ENCODE measurements at regions not wholly inside any gene's neighbourhood (a gene's known extent, or its start where the extent isn't known, plus 50 kb on each side); places are given as distances from the start of the nearest gene placed in this dataset.
"Not testable (repeated sequence)": the region's sequence is repeated elsewhere in the genome, so short reads cannot be mapped to it uniquely, and the experiment has no call there.

DNA sequence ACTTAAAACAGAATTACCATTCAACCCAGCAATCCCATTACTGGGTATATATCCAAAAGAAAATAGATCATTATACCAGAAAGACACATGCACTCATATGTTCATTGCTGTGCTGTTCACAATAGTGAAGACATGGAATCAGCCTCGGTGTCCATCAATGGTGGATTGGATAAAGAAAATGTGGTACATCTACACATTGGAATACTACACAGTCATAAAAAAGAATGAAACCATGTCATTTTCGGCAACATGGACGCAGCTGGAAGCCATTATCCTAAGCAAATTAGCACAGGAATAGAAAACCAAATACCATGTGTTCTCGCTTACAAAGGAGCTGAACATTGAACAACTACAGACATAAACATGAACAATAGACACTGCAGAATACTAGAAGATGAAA, 244.8 kb upstream of the PROX1 start:
- no peak for DNase-seq

- DNase-seq, result no peak
Observed at GRCh38 chr1:213744780-213745179, 243.0 kb upstream of the PROX1 start.

GRCh38 chr1:213745451-213745850, 242.3 kb upstream of the PROX1 start:
- no peak for DNase-seq

- no peak for DNase-seq
Observed at GRCh38 chr1:213749558-213749957, 238.2 kb upstream of the PROX1 start.

- no peak for DNase-seq
Observed at GRCh38 chr1:213750231-213751063, 237.3 kb upstream of the PROX1 start.

DNA sequence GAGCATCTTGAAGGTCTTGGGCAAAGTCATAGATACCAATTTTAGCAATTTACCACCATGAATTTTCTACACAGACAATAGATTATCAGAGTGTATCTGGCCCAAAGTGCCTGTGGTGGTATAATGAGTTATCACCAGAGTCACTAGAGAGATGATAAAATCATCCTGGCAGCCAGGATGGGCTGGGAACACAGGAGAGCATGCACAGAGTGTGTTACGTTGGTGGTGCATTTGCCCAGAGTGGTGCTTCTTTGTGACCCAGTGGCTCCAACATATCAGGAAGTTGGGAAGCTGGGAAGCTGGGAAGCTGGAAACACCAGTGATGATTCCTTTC, 236.7 kb upstream of the PROX1 start:
- DNase-seq, result no peak

DNA sequence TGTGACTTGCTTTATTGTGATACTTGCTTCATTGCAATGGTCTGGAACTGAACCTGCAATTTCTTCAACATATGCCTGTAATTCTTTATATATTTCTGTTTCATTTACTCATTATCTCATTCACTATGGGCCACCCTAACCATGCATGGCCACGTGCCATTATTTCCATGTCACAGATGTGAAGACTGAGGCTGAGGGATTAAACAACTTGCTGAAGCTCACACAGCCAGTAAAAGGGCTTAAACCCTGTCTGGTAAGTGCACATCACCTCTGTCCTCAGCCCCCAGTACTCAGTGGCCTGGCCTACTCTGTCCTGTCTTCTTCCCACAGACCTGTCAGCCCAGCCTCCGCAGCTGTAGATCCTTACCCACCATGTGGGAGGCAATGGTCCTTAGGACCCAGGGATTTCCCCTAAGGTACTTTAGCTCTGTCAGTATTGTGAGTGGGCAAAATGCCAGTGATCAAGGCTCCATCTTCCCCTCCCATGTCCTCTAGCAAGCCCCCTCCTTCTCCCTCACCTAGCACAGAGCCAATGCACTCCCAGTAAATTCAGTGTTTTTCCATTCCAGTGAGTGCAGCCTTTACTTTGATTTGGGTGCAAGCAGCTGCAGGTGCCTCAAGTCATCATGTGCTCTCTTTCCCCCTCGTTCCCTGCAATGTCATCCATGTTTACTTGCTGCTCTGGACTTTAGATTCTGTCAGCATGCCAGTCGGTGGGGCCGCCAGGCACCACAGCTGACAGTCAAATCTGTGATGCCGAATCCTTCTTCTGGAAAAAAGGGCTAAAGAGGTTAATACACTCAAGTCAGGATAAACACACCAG, 228.2 kb upstream of the PROX1 start:
- no peak for DNase-seq

GRCh38 chr1:213761845-213762407, 225.8 kb upstream of the PROX1 start:
- DNase-seq, result no peak

GRCh38 chr1:213767683-213768082, 220.1 kb upstream of the PROX1 start:
- no peak for DNase-seq

DNA sequence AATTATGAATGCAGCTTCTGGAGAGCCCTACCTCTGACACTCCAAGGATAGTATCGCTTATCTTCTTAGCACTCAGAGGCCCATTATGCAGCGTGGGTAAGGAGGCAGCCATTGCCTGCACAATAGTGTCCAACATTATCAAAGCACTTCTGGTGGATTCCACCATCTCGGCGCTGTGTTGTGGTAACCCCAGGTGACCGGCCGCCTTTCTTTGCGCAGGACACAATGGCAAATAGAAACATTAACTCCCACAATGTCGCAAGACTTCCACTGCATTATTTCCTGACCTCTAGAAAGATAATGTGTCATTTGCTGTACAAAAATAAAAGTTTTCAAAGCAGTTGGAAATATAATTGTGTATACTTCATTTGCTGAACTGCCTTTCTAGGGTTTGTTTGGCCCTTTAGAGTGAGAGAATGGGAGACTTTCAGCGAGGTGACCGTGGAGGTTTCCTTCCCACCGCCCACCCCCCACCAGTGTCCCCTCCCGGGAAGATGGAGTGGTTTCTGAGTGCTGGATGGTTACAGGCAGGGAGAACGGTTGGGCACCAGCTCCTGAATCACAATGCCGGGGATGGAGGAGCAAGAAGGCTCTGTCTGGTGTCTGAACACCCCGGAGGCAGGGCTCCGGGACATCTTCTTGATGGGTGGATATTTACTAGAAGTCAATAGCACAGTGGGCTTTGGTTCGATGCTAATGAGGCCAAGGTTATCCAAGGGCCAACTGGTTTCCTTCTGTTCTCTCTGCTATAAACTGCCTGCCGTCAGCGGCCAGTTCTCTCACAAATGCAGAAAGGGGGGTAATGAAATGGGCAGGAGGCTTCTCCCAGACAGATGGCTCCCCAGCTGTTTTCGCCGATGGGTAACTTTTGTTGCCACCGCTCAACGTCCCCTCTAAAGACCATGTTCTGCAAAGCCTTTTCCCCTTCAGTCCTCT, 215.4 kb upstream of the PROX1 start:
- DNase-seq, result no peak

GRCh38 chr1:213773975-213774374, 213.8 kb upstream of the PROX1 start:
- DNase-seq, result no peak

DNA sequence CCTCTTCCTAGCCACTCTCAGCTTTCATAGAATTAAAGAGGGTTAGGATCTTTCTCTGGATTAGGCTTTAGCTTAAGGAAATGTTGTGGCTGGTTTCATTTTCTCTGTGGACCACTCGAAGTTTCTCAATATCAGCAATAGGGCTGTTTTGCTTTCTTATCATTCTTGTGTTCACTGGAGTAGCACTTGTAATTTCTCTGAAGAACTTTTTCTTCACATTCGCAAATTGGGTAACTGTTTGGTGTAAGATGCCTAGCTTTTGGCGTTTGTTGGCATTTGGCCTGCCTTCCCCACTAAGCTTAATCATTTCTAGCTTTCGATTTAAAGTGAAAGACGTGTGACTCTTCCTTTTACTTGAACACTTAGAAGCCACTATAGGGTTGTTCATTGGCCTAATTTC, 210.8 kb upstream of the PROX1 start:
- DNase-seq, result no peak

DNA sequence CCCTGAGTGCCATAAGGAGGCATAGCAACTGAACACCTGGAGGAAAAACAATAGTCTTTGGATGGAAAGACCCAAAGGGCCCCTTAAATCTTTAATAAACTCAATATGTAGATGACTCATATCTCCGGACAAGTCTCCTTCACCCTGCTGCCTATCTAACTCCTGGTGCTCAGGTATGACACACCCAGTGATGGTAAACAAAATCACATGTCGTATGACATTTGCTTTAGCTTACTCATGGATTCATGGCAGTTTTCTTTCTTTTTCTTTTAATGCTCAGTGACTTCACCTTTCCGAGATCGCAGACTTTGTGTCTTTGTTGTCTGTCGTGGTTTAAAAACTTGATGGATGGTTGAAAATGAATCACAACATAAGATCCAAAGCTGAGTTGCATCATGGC, 208.5 kb upstream of the PROX1 start:
- no peak for DNase-seq

DNA sequence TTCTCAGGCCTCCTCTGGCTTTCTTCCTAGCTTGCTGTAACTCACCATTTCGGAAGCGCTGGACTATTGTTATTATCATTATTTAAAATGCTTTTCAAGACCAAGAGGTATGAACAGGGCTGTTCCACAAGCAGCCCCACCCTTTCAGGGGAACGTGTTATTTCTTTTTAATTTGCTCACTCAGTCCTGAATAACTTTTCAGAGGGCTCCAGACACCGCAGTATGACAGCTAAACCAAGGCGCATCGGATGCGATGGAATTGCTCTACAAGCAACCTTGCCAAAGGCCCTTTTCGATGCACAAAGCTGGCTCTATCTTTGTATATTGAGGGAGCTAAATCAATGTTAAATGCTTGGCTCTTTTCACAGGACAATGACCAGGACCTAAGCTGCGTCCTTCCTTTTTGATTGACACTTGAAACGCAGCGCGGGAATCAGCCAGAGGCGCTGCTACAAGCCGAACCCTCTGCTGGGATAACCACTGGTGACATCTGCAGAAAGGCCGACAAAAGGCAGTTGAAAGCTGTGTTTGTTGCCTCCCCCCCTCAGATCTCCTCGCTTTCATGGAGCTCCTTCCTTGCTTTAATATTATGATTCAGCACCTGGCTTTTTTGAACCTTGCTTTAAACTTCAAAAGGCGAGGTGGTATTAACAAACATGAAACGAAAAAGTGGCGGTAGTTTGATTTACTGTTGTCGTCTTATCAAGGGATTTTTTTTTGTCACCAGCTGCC, 204.7 kb upstream of the PROX1 start:
- DNase-seq, result no peak

DNA sequence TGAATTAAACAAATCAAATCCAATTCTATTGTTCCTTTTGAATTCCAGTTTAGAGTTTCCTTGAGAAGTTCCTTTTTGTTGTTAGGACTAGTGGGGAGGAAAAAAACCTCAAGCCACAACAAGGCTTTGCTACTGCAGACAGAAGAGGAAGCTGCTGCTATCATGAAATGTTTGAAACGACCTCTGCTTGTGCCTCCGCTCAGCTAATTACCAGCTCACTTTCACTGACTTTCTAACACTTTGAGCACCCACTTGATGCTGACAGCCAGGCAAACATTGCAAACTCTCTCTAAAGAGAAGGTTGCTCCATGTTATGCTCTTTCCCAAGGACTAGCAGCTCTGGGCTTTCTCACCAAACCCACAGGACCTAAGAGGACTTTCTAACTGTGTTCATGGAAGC, 203.9 kb upstream of the PROX1 start:
- no peak for DNase-seq

GRCh38 chr1:213786683-213787082, 201.1 kb upstream of the PROX1 start:
- DNase-seq, result no peak

GRCh38 chr1:213790565-213790964, 197.2 kb upstream of the PROX1 start:
- no peak for DNase-seq

DNA sequence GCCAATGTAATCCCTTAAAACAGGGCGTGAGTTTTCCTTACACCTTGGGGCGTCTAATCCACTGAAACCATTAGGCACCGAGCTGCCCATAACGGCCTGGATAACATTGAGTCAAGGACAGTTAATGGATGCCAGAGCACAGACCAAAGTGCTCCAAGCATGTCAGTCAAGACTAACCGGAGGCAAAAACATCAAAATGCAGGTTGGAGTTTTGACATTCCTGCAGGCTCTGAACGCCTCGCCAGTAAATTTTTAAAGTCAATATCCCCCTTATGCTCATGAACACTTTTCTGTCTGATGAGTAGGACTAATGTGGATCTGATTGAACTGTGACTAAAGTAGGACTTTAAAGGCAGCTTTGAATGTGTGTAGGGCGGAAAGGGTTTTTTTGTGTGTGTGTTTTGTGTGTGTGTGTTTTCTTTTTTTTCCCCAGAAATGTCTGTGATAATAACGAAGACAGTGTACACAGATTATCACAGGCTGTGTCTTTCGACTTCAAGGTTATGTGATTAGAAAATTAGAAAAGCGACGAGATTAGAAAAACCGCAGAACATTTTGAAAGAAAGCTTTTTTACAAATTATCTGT, 194.2 kb upstream of the PROX1 start:
- DNase-seq, result no peak

GRCh38 chr1:213796525-213796924, 191.2 kb upstream of the PROX1 start:
- no peak for DNase-seq

DNA sequence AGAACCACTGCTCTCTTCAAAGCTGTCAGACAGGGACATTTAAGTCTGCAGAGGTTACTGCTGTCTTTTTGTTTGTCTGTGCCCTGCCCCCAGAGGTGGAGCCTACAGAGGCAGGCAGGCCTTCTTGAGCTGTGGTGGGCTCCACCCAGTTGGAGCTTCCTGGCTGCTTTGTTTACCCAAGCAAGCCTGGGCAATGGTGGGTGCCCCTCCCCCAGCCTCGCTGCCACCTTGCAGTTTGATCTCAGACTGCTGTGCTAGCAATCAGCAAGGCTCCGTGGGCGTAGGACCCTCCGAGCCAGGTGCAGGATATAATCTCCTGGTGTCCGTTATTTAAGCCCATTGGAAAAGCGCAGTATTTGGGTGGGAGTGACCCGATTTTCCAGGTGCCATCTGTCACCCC, 179.5 kb upstream of the PROX1 start:
- DNase-seq, result not testable (repeated sequence)

DNA sequence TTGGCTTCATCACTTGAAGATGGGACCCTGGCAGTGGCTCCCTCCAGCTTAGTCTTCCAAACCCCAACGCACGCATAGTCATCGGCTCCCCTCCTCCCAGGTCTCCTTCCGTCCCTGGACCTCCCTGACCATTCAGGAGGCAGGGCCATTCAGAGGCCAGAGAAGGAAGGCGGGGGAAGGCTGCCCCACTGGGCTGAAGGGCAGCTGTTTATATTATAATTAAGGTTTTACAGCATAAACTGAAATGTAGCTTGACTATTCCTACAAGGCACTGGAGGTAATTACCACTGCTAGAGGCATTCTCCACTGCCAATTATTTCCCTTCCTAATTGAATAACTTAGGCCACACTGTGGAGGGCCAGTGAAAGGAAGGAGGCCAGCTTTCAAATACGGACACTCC, 170.6 kb upstream of the PROX1 start:
- DNase-seq, result no peak
